HG03159 (cell line): ENCODE measurements at regions not wholly inside any gene's neighbourhood (a gene's known extent, or its start where the extent isn't known, plus 50 kb on each side); places are given as distances from the start of the nearest gene placed in this dataset.
A peak's percentile ranks its signal among the peaks of the same experiment; 100 is the strongest.
"Not testable (repeated sequence)": the region's sequence is repeated elsewhere in the genome, so short reads cannot be mapped to it uniquely, and the experiment has no call there.

Source experiments
- ATAC-seq: cut with Tn5 transposase; IDR thresholded peaks from one replicate; pipeline ENCODE4 v1.9.1; 2021; ENCODE audit warnings: mild to moderate bottlenecking, moderate library complexity; ENCODE audit not compliant: unreplicated experiment

- no peak for ATAC-seq
These were observed 458.4 kb upstream of the CFAP20DC start for GRCh38 chr3:59508273-59508672.

GRCh38 chr3:59506191-59506590 lies 456.4 kb upstream of the CFAP20DC start:
- ATAC-seq: no peak

DNA sequence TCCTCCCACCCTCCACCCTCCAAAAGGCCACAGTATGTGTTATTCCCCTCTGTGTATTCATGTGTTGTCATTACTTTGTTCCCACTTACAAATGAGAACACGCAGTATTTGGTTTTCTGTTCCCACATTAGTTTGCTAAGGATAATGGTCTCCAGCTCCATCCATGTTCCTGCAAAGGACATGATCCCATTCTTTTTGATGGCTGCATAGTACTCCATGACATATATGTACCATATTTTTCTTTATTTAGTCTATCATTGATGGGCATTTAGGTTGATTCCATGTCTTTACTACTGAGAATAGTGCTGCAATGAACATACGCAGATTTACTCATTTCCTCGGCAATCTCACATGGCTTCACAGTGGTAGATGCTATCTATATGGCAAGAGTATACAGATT lies 453.6 kb upstream of the CFAP20DC start:
- ATAC-seq: no peak

DNA sequence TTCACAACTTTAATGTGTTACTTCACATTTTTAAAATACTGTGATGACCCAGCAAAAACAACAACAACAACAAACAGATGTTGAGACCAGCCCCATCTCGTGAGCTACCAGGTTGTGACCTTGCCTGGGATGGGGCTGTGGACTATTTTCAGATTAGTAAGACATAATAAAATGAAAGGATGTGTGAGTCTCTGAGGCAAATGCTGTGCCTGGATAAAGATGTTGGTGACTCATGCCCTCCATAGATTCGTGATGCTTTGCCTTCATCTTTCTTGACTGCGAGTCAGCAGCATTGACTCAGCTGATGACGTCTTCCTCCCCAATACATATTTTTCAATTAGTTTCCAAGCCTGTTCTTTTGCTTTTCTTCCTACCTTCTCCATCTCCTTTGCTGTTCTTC lies 453.0 kb upstream of the CFAP20DC start:
- no peak for ATAC-seq

- ATAC-seq: no peak
These were observed 450.1 kb upstream of the CFAP20DC start for GRCh38 chr3:59499954-59500353.

DNA sequence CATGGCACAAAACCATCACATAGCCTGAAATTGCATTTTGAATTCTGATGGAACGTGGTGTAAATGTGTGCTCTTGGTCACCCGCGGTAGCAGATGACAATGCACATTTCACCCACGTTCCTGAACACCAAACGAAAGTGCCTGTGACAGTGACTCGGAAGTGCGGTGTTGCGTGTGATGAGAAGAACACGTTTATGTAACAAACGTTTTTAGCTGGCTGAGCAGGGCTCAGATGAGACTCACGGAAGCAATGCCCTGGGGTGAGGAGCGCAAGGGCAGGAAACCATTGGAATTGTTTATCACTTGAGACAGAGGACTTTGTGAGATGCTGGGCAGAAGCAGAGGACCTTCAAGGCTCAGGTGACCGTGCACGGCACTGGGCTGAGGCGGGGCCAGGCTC lies 449.2 kb upstream of the CFAP20DC start:
- ATAC-seq: no peak

- ATAC-seq: no peak
These were observed 446.4 kb upstream of the CFAP20DC start for GRCh38 chr3:59496250-59496649.

- not testable (repeated sequence) for ATAC-seq
These were observed 445.1 kb upstream of the CFAP20DC start for GRCh38 chr3:59494969-59495368.

GRCh38 chr3:59486520-59486919 lies 436.7 kb upstream of the CFAP20DC start:
- ATAC-seq: no peak

- ATAC-seq: no peak
These were observed 433.4 kb upstream of the CFAP20DC start for GRCh38 chr3:59483191-59483590.

GRCh38 chr3:59482684-59483083 lies 432.9 kb upstream of the CFAP20DC start:
- no peak for ATAC-seq

GRCh38 chr3:59481776-59482400 lies 432.1 kb upstream of the CFAP20DC start:
- ATAC-seq: no peak

GRCh38 chr3:59480486-59480995 lies 430.7 kb upstream of the CFAP20DC start:
- peak; percentile 86 for ATAC-seq

- ATAC-seq: no peak
These were observed 423.8 kb upstream of the CFAP20DC start for GRCh38 chr3:59473636-59474035.

GRCh38 chr3:59472541-59472940 lies 422.7 kb upstream of the CFAP20DC start:
- no peak for ATAC-seq

DNA sequence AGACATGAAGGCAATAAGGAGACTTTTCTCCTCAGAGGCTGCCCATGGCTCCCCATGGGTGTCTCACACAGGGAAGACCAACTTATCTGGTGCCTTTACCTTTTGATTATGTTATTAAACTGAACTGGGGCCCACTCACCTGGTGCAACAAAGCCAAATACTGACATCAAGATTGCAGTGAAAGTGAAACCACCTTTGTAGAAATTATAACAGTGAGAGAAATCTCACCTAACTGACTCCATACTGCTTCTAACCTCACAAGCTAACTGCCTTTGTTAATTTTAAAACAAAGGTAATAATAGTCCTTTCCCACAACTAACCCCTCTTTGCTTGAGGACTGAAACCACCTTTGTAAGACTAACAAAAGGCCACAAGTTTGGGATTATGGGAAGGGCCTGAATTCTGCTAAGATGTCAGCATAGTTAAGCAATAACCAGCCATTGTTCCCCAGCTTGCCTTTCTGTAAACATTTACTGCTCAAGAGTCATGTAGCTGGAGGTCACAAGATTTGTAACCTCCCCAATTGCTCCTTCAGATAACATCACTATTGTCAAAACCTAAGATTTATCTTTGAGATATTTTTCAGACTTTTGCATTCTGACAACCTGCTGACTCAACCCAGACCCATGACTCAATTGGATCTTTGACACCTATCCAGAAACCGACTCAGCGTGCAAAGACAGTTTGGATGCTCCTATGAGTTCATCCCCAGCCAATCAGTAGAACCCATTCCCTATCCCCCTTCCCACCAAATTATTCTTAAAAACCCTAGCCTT lies 420.3 kb upstream of the CFAP20DC start:
- no peak for ATAC-seq

DNA sequence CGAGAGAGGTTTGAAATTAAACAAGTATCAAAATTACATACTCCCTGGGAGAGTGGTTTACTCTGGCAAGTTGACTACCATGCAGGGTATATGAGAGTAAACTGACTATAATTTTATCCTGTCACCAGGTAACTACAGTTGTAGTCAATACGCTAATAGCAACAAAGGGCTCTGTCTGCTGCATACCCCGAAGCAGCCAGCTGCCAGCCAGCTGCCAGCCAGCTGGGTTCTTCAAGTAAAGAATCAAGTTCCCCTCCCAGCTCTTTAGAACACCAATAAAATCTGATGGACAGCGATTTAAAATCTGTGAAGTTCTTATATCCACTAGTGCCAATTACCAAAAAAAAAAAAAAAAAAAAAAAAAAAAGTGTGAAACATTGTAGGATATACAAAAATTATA lies 417.7 kb upstream of the CFAP20DC start:
- ATAC-seq: no peak

- no peak for ATAC-seq
These were observed 414.4 kb upstream of the CFAP20DC start for GRCh38 chr3:59464187-59464586.

- no peak for ATAC-seq
These were observed 413.4 kb upstream of the CFAP20DC start for GRCh38 chr3:59463253-59463652.

DNA sequence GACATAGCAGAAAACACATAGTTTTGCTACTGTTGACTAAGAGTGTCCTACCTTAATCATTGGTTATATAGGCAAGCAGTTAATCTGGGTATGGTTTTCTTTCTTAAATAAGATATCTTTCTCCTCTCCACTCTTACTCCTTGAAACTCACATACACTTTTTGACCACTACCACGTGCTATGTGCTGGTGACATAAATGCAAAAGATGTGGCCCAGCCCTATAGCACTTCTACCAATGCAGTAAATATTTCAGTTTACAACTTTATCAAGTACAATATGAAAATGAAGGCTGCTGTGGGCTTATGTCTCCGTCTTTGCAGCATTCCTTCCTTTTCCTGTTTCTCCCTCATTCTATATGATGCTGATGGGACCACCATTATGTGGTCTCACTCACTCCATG lies 410.2 kb upstream of the CFAP20DC start:
- ATAC-seq: no peak

- peak; percentile 93 for ATAC-seq
These were observed 407.1 kb upstream of the CFAP20DC start for GRCh38 chr3:59456852-59457485.
